ENCODE measurements at regions not wholly inside any gene's neighbourhood (a gene's known extent, or its start where the extent isn't known, plus 50 kb on each side); places are given as distances from the start of the nearest gene placed in this dataset.

DNA sequence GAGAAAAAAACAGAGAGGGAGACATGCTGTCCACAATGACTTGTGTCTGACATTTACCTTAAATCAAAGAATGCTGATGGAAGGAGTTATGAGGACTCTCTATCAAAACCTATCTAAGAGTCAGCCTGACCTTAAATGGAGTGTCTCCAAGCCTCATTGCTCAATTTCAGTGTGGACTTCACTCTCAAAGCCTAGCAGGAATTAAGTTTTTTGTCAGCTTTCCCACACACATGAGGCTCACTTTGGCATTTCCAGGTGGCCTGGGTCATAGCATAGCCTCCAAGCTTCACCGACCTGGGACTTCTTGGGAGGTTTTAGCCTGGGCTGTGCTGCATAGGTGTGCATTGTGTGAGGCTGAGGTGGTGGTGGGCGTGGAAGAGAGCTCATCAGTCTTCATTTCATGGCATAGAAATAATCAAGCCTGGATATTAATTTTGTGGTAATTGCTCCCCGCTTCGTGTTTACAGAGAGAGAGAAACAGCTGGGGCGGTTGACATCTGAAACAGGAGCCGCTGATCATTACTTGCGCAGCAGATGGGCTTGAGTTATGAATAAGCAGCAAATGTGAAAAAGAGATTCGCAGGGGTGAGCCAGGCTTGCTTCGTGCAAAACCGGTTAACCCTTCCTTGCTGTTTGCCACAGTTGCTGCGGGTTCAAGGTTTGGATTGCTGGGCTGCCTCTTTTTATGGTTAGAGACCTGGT lies 647.8 kb downstream of the INHBA start:
- no peak for DNase-seq

DNA sequence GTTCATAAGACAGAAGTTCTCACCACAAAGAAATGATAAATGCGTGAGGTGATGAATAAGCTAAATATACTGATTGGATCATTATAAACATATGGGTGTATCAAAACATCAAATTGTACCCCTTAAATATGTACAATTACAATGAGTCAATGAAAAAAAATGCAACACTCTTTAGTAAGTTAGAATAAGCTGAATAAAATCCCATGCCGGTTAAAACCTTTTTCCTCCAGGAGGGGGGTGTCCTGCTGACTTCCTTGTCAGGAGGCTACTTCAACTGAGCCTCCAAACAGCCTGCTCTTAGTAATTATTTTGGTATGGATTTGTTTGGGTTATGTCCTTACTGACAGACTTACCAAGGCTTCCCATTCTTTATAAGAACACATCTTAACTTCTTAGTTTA lies 649.1 kb downstream of the INHBA start:
- DNase-seq: no peak

DNA sequence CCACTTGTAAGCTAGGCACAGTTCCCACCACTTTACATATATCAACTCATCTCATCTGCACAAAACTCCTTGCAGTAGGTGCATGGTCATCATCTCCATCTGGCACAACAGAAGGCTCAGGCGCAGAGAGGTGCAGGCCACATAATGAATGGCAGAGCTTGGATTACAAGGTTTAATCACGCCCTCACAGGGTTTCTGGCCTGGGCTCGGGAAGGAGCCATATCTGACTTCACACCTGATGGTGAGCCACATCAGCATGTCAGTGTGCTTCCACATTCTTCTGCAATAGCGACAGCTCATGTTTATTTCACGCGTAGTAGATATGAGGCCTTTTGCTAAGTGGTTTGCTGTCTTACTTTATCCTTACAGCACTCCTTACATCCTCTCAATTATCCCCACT lies 650.2 kb downstream of the INHBA start:
- DNase-seq: no peak

DNA sequence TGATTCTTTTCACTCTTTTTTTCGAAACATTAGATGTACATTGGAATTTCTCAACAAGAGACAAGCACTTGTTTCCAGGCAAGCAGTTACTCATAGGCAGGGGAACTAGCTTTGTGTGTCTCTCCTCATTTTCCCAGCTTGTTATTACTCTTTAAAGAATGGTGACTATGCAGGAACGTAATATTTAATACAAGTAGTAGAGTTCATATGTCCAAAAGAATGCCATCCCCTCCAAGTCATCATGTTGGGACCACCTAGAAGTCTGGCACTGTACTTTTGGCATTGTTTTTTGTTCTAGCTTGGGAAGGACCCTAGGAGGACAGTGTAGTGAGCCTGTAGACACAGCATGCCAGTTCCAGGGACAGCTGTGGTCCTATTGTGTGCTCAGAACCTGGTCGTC lies 650.7 kb downstream of the INHBA start:
- DNase-seq: no peak

GRCh38 chr7:41051535-41051934 lies 651.4 kb downstream of the INHBA start:
- DNase-seq: no peak

GRCh38 chr7:41051062-41051461 lies 651.8 kb downstream of the INHBA start:
- no peak for DNase-seq

DNA sequence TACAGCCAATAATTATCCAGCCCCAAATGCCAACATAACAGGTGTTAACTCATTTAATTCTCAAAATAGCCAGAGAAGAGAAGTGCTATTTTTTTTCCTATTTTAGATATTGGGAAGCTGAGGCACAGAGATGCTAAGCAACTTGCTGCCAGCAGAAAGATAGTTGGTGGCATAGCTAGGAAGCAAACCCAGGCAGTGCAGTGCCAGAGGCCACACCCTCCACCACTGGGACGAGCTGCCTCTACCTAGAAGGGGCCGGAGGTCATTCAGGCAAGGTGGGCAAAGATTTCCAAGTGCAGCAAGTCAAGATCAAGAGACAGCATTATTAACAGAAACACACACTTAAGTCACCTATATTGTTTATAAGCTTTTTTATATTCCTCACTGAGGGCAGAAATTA lies 654.1 kb downstream of the INHBA start:
- DNase-seq: no peak

DNA sequence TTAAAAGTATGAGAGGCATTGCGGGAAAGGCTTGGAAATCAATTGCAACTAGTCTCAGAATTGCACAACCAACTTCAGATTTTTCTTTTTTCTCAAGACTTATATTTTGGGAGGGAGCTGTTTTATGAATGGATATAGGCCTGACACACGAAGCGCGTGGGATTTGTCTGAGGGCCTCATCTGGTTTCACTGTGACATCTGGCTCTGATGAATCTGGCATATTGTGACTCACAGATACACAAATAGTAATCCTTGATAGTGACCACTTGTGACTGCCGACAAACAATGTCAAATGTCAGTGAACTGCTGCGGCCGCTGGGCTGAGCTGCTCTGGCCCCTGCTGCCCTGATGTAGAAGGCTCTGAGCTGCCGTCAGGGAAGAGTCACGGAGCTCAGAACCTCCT lies 655.1 kb downstream of the INHBA start:
- no peak for DNase-seq

DNA sequence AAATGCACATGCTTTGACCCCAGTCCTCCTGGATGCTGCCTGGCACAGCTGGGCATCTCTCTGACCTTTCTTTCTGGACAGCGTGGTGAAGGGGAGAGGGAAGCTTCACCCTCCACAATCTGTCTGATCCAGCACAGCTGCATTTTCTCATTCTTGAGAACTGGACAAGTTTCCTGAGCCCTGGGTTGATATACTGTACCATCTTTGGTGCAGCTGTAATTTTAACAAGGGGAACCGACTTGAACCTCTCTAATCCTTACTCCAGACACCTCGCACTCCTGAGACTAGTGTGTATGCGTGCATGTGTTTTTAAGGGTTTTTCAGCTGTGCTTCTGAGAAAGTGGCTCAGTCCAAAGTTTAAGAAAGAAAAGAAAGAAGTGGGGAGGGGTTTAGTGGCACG lies 655.7 kb downstream of the INHBA start:
- no peak for DNase-seq

- no peak for DNase-seq
These were observed 656.1 kb downstream of the INHBA start for GRCh38 chr7:41046776-41047175.

DNA sequence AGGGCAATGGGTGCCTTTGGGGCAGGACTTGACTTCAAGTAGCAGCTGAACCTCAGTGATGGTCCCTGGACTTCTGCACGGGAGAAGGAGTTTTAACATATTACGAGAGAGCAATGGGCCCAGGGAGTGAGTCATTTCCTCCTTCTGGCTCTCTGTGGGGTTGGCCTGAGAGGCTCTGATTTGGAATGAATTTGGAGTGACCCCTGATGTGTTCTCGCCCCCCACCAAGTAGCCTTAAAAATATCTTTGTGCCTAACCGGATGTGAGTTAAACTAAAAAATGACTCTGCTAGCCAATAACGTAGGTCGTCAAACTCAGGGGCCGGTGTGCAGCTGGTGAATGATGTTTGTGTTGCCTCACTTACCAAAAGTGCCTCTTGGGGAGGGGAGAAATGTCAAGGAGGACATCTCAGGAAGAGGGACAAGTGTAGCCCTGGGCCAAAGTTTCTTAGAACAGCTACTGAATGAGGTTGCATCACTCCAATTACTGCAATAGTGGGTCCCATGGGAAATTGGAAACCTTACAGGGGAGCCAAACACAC lies 656.6 kb downstream of the INHBA start:
- no peak for DNase-seq

DNA sequence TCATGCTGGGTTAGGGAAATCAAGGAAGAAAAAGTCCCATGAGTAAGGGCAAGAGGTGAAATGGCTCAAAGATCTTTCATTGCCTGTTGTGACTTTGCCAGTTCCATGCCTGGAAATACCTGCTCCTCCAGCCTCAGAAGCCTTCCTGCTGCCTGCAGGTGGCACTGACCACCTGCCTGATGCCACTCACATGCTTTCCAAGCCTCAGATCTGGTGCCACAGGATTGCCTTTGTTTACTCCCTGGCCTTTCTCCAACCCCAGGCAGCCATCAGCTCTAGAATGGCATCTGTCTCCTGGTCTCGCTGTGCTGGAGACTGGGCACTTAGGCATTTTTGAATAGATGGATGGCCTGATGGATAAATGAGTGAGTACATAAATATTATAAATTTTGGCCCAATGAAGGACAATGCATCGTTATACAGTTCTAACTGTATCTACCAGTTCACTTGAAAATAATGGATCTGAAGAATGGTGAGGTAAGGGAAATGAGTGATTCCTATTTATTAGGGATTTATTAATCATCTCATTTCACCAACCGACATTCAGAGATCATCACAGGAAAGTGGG lies 657.2 kb downstream of the INHBA start:
- no peak for DNase-seq

- DNase-seq: no peak
These were observed 662.9 kb downstream of the INHBA start for GRCh38 chr7:41039981-41040380.

DNA sequence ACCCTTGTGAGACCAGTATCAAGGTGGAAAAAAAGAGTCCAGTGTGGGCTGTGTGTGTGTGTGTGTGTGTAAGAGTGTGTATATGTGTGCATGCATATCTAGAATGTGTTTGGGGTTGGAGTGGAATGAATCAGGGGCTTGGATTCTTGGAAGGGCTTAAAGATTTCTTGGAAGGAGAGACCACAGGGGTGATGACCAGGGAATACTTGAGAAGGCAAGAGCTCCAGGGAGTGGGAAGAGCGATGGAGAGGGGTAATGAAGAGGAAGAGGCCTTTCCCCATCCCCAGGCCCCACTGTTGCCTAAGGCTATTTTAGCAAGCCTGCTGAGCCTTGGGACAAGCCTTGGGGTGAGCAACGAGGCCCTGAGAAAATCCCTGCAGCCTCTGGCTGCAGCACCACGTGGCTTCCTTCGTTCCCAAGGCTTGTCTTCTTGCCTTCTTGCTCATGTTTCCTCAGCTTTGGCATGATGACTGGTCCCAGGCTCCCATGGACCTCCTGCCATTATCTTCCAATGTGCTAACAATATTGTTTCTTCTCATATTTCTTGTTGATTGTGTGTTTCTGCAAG lies 663.4 kb downstream of the INHBA start:
- DNase-seq: no peak

- DNase-seq: no peak
These were observed 664.7 kb downstream of the INHBA start for GRCh38 chr7:41038211-41038610.

DNA sequence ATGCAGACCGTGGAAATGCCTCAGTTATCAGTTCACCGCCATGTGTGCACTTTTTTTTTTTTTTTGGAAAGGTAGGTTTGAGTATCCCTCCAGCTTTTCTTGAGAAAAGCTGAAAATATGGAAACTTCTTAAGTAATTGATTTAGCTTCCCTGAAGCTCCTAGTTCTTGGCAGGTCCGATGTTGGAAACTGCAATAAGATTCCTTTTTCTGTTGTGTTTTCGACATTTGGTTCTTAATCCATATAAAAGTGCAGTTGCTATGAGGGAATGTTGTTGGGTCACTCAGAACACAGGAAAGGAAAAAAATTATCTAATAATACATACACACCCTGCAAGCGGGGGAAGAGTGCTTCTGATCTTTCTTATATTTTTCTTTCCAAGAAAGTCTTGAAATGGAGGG lies 665.2 kb downstream of the INHBA start:
- DNase-seq: no peak

DNA sequence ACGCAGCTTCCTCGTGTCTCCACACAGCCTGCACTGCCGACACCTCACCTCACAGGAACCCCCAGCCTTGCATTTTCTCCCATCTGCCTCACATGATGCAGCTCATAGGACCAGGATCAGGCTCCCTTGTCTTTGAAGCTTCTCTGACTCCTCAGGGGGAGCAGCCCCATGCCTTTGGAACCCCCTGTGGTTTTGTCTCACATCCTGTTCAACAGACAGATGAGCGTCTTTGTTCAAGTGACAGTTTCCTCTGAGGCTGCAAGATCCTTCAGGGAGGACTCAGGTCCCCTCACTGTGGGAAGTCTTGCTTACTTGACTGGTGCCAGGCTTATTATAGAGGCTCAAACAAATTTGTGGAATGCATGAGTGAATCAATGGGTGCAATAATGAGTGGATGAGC lies 667.1 kb downstream of the INHBA start:
- DNase-seq: no peak

GRCh38 chr7:41033500-41033899 lies 669.4 kb downstream of the INHBA start:
- no peak for DNase-seq

DNA sequence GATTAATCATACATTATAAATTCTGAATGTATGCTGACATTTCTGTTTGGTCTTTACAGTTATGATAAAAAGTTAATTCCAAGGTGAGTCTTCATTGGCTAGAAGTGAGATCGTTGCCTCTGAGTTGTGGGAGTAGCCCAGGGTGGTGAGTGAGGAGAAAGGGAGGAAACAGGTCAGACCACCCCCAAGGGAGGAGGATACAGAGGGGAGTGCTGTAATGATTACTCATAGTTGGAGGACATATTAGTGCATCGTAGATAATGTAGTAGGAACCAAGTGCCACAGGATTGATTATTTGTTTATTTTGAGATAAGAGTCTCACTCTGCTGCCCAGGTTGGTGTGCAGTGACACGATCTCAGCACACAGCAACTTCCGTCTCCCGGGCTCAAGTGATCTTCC lies 672.2 kb downstream of the INHBA start:
- no peak for DNase-seq

DNA sequence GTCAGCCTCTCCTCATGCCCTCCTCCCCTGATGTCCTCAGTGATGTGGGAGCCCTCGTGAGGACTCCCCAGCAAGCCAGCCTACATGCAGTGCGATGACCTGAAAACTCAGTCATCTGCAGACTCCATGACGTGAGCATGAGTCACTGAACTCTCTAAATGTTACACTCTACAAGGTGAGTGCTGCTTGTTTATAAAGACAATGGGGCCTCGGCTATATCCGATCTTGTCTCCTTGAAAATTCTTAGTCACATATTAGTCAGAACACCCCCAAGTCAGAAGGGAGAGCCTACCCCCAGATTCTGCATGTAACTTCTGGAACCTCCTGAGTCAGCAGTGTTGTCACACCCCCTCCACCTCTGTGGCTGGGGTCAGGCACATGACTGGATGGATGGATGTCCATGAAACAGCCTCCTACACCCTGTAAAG lies 673.8 kb downstream of the INHBA start:
- DNase-seq: peak; percentile 21

DNA sequence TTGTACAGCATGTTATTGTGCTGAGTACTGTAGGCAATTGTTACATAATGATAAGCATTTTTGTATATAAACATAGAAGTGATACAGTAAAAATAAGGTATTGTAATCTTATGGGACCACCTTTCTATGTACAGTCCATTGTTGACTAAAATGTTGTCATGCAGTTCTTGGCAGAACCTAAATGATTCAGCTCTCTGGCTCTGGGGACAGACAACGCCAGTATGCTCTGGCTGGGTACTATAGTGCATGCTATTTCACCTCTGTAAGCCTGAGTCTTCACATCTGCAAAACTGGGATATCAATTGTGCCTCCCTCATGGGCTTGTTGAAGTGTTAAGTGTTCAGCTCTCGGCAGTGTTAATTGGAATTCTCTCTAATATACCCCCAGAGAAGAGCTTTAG lies 674.3 kb downstream of the INHBA start:
- no peak for DNase-seq

GRCh38 chr7:41027428-41028115 lies 675.3 kb downstream of the INHBA start:
- DNase-seq: no peak

- no peak for DNase-seq
These were observed 678.8 kb downstream of the INHBA start for GRCh38 chr7:41024126-41024525.

DNA sequence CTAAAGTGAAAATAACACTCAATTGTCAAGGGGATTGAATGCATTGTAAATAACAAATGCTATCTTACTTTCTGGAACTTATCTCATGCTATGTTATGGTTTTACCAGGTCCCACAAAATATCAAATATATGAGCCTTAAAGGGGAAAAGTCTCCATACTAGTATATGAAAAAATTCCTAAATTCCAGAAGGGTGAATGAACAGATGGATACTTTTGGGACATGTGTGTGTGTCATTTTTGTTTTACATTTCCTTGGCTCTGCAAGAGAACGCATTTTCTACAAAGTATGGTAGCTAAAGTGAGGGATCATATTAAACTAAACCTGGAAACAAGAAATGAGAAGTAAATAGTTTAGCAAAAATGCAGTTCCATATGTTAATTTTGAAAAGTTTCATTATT lies 682.8 kb downstream of the INHBA start:
- no peak for DNase-seq

All from 8988T (cell line).